ENCODE measurements at regions not wholly inside any gene's neighbourhood (a gene's known extent, or its start where the extent isn't known, plus 50 kb on each side); places are given as distances from the start of the nearest gene placed in this dataset.

DNA sequence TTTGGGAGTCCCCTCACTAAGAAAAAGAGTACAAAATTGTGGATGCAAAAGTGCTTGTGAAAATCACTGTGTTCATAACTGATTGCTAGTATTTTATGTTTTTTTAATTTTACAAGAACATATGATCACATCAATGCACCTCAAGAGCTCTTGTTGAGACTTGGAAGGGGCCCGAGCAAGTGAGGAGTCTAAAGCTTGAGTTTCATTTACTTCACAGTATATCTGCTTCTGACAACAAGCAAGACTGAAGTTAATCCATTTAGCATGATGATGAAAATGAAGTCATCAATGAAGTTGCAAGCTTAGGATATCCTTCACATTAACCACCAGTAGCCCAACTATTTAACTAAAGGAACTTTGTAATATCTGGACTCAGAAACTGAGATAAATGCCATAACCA, 182.5 kb upstream of the DIO2 start:
- WGBS, 2 donors, result 2 to 39% methylated on average over 1 of the region's 1 CpG
- no peaks in the 10 kb centered on the region for H3K36me3 ChIP-seq
- H3K4me3 ChIP-seq, result no peak overlapping the region
- H3K27me3 ChIP-seq, result no peaks in the 10 kb centered on the region
- no peak for DNase-seq
- H3K4me1 ChIP-seq, result peaks cover 0 to 5% (median 0%) of the 10 kb centered on the region in 4 donors
- TF ChIP-seq EP300 (IDR thresholded peaks at IDR 0.05), result no peak
- TF ChIP-seq CTCF (IDR thresholded peaks at IDR 0.05), result no peak
- TF ChIP-seq POLR2AphosphoS5 (IDR thresholded peaks at IDR 0.05), result no peak
- TF ChIP-seq POLR2A (IDR thresholded peaks at IDR 0.05), result no peak
- H3K27ac ChIP-seq, result no peak overlapping the region
- H3K9me3 ChIP-seq, result peaks cover 0 to 2% (median 0%) of the 10 kb centered on the region in 4 donors
- intact Hi-C loops (cut with DNase I), result no loop called here

GRCh38 chr14:80390906-80391305, 179.6 kb upstream of the DIO2 start:
- WGBS, 2 donors, result 78% methylated on average over 1 of the region's 1 CpG
- no peaks in the 10 kb centered on the region for H3K36me3 ChIP-seq
- DNase-seq, result no peak
- H3K9me3 ChIP-seq, result no peaks in the 10 kb centered on the region
- H3K4me3 ChIP-seq, result no peak overlapping the region
- peaks cover 0 to 5% (median 0%) of the 10 kb centered on the region in 4 donors for H3K4me1 ChIP-seq
- intact Hi-C loops (cut with DNase I), result no loop called here
- H3K27ac ChIP-seq, result no peak overlapping the region
- H3K27me3 ChIP-seq, result no peaks in the 10 kb centered on the region
- TF ChIP-seq CTCF (IDR thresholded peaks at IDR 0.05) (no peak), POLR2AphosphoS5 (IDR thresholded peaks at IDR 0.05) (no peak), POLR2A (IDR thresholded peaks at IDR 0.05) (no peak), EP300 (IDR thresholded peaks at IDR 0.05) (no peak)

GRCh38 chr14:80388980-80389711, 177.8 kb upstream of the DIO2 start:
- H3K36me3 ChIP-seq, result no peaks in the 10 kb centered on the region
- H3K27ac ChIP-seq, result no peak overlapping the region
- no peak for DNase-seq
- TF ChIP-seq CTCF (IDR thresholded peaks at IDR 0.05) (no peak), POLR2AphosphoS5 (IDR thresholded peaks at IDR 0.05) (no peak), EP300 (IDR thresholded peaks at IDR 0.05) (no peak), POLR2A (IDR thresholded peaks at IDR 0.05) (no peak)
- WGBS, 2 donors, result 49 to 67% methylated on average over 2 of the region's 2 CpGs
- H3K9me3 ChIP-seq, result no peaks in the 10 kb centered on the region
- H3K27me3 ChIP-seq, result no peaks in the 10 kb centered on the region
- H3K4me1 ChIP-seq, result no peaks in the 10 kb centered on the region
- intact Hi-C loops (cut with DNase I), result no loop called here
- no peak overlapping the region for H3K4me3 ChIP-seq

- H3K4me3 ChIP-seq, result no peak overlapping the region
- no peak for DNase-seq
These were observed 176.3 kb upstream of the DIO2 start for GRCh38 chr14:80387563-80387981.

More at GRCh38 chr14:80387563-80387981, 176.3 kb upstream of the DIO2 start:
- WGBS, 2 donors, result 78 to 80% methylated on average over 7 of the region's 7 CpGs
- Histone ChIP-seq H3K36me3 (no peaks in the 10 kb centered on the region), H3K27ac (no peak overlapping the region), H3K27me3 (no peaks in the 10 kb centered on the region), H3K9me3 (no peaks in the 10 kb centered on the region), H3K4me1 (no peaks in the 10 kb centered on the region)
- intact Hi-C loops (cut with DNase I), result no loop called here
- TF ChIP-seq EP300 (IDR thresholded peaks at IDR 0.05) (no peak), POLR2AphosphoS5 (IDR thresholded peaks at IDR 0.05) (no peak), CTCF (IDR thresholded peaks at IDR 0.05) (no peak), POLR2A (IDR thresholded peaks at IDR 0.05) (no peak)
